GM23248 (cell line): ENCODE measurements at regions not wholly inside any gene's neighbourhood (a gene's known extent, or its start where the extent isn't known, plus 50 kb on each side); places are given as distances from the start of the nearest gene placed in this dataset.
"Not testable (repeated sequence)": the region's sequence is repeated elsewhere in the genome, so short reads cannot be mapped to it uniquely, and the experiment has no call there.

Experiments
- DNase-seq: peaks from one replicate; pipeline ENCODE4 v3.0.0-alpha.2; 2015
- H2AFZ ChIP-seq: fragments of 200-600 bp; sonication (generic); 2 replicates; pipeline ENCODE4 v1.6.1; 2016; ENCODE audit warnings: antibody characterized with exemption
- H3F3A ChIP-seq: fragments of 200-600 bp; sonication (generic); 2 replicates; pipeline ENCODE4 v1.6.1; 2016; ENCODE audit warnings: mild to moderate bottlenecking, antibody characterized with exemption, mixed run types; ENCODE audit not compliant: insufficient read depth
- H3K27ac ChIP-seq: fragments of 200-600 bp; sonication (generic); 2 replicates; pipeline ENCODE4 v1.5.1; 2016; ENCODE audit warnings: mild to moderate bottlenecking
- H3K27me3 ChIP-seq: fragments of 200-600 bp; sonication (generic); replicated peaks from 2 replicates; pipeline ENCODE4 v1.6.1; 2016; ENCODE audit warnings: mild to moderate bottlenecking; ENCODE audit not compliant: insufficient read depth
- H3K36me3 ChIP-seq: fragments of 200-600 bp; sonication (generic); 2 replicates; pipeline ENCODE4 v1.6.1; 2016; ENCODE audit warnings: low read depth, mild to moderate bottlenecking
- H3K4me1 ChIP-seq: fragments of 200-600 bp; sonication (generic); 2 replicates; pipeline ENCODE4 v1.6.1; 2016; ENCODE audit warnings: mild to moderate bottlenecking; ENCODE audit not compliant: insufficient read depth
- H3K4me2 ChIP-seq: fragments of 200-600 bp; sonication (generic); one replicate; pipeline ENCODE4 v1.6.1; 2016; ENCODE audit warnings: mild to moderate bottlenecking; ENCODE audit not compliant: unreplicated experiment
- H3K4me3 ChIP-seq: fragments of 200-600 bp; sonication (generic); 2 replicates; pipeline ENCODE4 v1.5.1; 2016; ENCODE audit warnings: mild to moderate bottlenecking
- H3K79me2 ChIP-seq: fragments of 200-600 bp; sonication (generic); 2 replicates; pipeline ENCODE4 v1.6.1; 2016; ENCODE audit warnings: mild to moderate bottlenecking; ENCODE audit not compliant: insufficient read depth
- H3K9ac ChIP-seq: fragments of 200-600 bp; sonication (generic); 2 replicates; pipeline ENCODE4 v1.6.1; 2016; ENCODE audit warnings: mild to moderate bottlenecking
- H3K9me2 ChIP-seq: fragments of 200-600 bp; sonication (generic); 2 replicates; pipeline ENCODE4 v1.6.1; 2016; ENCODE audit warnings: mixed run types, mild to moderate bottlenecking, moderate library complexity; ENCODE audit not compliant: insufficient read depth
- H3K9me3 ChIP-seq: fragments of 200-600 bp; sonication (generic); one replicate; pipeline ENCODE4 v1.6.1; 2017; ENCODE audit warnings: low read depth
- H4K20me1 ChIP-seq: fragments of 200-600 bp; sonication (generic); 2 replicates; pipeline ENCODE4 v1.6.0; 2016; ENCODE audit not compliant: insufficient read depth
- EZH2 ChIP-seq: fragments of 200-600 bp; sonication (generic); IDR thresholded peaks from 2 replicates; pipeline ENCODE4 v1.6.1; 2018; ENCODE audit warnings: antibody characterized with exemption, mild to moderate bottlenecking; ENCODE audit not compliant: insufficient read depth, poor library complexity, severe bottlenecking
- EZH2phosphoT487 ChIP-seq: fragments of 200-600 bp; sonication (generic); IDR thresholded peaks from 2 replicates; pipeline ENCODE4 v1.6.1; 2018; ENCODE audit warnings: antibody characterized with exemption, moderate library complexity, mild to moderate bottlenecking, low read depth; ENCODE audit not compliant: insufficient read depth
- WGBS, 2 experiments: methylation state at CpG; one replicate each; pipeline ENCODE4 v1.1.6; 2015 to 2017; ENCODE audit warnings: low lambda C conversion rate in 2 of 2, low coverage in 1 of 2; ENCODE audit errors: missing lambda C conversion rate in 2 of 2; 5-methylcytosine and 5-hydroxymethylcytosine counted together
- in situ Hi-C: fragments of 300-500 bp; cut with MboI; formaldehyde crosslinking; loops from 2 replicates; pipeline ENCODE4 v1.15.0; 2020

DNA sequence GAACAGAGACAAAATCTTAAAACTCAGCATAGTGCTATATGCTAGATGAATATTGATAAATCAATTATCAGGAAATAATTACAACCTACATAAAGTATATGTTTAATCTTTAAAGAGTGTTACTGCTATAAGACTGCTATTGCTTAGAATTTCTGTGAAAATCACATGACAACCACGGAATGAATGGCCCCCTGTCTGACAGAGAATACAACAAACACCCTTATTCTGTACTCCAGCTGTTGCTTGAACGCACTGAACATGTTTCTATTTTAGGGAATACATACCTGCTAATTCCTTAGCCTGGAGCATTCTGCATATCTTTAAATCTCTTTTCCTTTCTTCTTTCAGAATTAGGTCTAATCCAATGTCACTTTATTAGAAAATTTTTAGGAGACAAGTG, 452.4 kb upstream of the PHF14 start:
- Histone ChIP-seq H3K4me3 (no peak overlapping the region), H4K20me1 (no peaks in the 10 kb centered on the region), H2AFZ (no peak overlapping the region), H3F3A (no peaks in the 10 kb centered on the region), H3K4me1 (no peaks in the 10 kb centered on the region), H3K9me3 (no peaks in the 10 kb centered on the region), H3K9ac (no peak overlapping the region), H3K27ac (no peak overlapping the region), H3K36me3 (no peaks in the 10 kb centered on the region), H3K9me2 (no peaks in the 10 kb centered on the region), H3K27me3 (no peaks in the 10 kb centered on the region), H3K79me2 (no peaks in the 10 kb centered on the region), H3K4me2 (no peak overlapping the region)
- no peak for DNase-seq
- 2 to 5% methylated on average over 2 of the region's 2 CpGs for WGBS, 2 experiments
- TF ChIP-seq EZH2phosphoT487 (no peak), EZH2 (no peak)
- in situ Hi-C loops = no loop called here

DNA sequence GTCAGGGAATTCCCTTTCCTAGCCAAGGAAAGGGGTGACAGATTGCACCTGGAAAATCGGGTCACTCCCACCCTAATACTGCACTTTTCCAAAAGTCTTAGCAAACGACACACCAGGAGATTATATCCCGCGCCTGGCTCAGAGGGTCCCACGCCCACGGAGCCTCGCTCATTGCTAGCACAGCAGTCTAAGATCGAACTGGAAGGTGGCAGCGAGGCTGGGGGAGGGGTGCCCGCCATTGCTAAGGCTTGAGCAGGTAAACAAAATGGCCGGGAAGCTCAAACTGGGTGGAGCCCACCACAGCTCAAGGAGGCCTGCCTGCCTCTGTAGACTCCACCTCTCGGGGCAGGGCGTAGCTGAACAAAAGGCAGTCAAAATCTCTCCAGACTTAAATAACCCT, 440.2 kb upstream of the PHF14 start:
- H3K4me3 ChIP-seq, in situ Hi-C loops, H4K20me1 ChIP-seq, H3K36me3 ChIP-seq, H3K27me3 ChIP-seq, DNase-seq, H3K4me2 ChIP-seq, H3K9me2 ChIP-seq, H3K9me3 ChIP-seq, H3F3A ChIP-seq, H3K27ac ChIP-seq, H2AFZ ChIP-seq, H3K9ac ChIP-seq, H3K4me1 ChIP-seq, H3K79me2 ChIP-seq: not testable (repeated sequence)
- 17 to 22% methylated on average over 13 of the region's 13 CpGs for WGBS, 2 experiments

DNA sequence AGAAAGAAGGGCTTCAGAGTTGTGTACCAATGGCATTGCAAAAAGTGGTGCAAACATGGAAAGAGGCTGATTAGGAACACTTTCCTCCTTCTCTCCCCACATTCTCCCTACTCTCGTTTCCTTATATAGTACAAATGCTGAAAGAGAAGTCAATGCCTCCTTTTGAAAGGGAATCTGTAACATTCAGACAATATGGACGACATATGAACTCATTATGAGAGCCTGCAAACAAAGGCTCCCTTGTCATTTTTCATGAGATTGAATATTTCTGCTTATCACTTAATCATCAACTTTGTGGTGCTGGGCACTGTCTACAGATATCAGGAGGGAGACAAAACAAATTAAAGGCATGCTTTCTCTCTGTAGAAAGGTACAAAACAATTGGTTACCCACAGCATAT, 437.1 kb upstream of the PHF14 start:
- WGBS, 2 experiments = 0% methylated on average over 2 of the region's 2 CpGs
- in situ Hi-C loops = no loop called here
- H3K27me3 ChIP-seq = no peaks in the 10 kb centered on the region
- H3K79me2 ChIP-seq = no peaks in the 10 kb centered on the region
- no peaks in the 10 kb centered on the region for H3K9me3 ChIP-seq
- H3K27ac ChIP-seq = no peak overlapping the region
- no peaks in the 10 kb centered on the region for H3K9me2 ChIP-seq
- no peak overlapping the region for H3K9ac ChIP-seq
- no peaks in the 10 kb centered on the region for H3K36me3 ChIP-seq
- H2AFZ ChIP-seq = no peak overlapping the region
- no peaks in the 10 kb centered on the region for H3K4me1 ChIP-seq
- H3F3A ChIP-seq = no peaks in the 10 kb centered on the region
- no peak for DNase-seq
- no peaks in the 10 kb centered on the region for H4K20me1 ChIP-seq
- no peak for TF ChIP-seq EZH2phosphoT487
- no peak for TF ChIP-seq EZH2
- H3K4me2 ChIP-seq = no peak overlapping the region
- H3K4me3 ChIP-seq = no peak overlapping the region

DNA sequence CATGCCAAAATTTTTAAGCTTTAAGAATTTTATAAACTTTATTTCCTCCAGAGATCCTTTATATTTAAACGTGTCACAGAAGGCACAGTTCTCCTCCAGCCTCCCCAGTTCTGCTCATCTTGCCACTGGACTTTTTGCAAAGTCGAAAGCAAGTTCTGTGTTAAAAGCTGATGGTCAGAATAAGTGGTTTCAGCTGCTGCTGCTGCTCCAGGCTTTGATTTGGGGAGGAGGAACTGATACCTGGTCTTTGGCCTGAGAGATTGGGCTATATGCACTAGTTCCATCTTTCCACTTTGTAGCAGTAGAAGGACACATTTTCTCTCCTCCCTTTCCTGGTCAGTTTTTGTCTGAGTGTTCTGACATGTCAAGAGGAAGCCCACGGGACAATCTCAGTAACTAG, 435.9 kb upstream of the PHF14 start:
- Histone ChIP-seq H3K4me2 (no peak overlapping the region), H3K9me2 (no peaks in the 10 kb centered on the region), H2AFZ (no peak overlapping the region), H3K79me2 (no peaks in the 10 kb centered on the region), H3K27me3 (no peaks in the 10 kb centered on the region), H3K36me3 (no peaks in the 10 kb centered on the region), H3K4me3 (no peak overlapping the region), H3K27ac (no peak overlapping the region), H3K9ac (no peak overlapping the region), H3K9me3 (no peaks in the 10 kb centered on the region), H3K4me1 (no peaks in the 10 kb centered on the region), H4K20me1 (no peaks in the 10 kb centered on the region), H3F3A (no peaks in the 10 kb centered on the region)
- DNase-seq = no peak
- WGBS, 2 experiments = 1 to 2% methylated on average over 3 of the region's 3 CpGs
- in situ Hi-C loops = no loop called here
- no peak for TF ChIP-seq EZH2
- no peak for TF ChIP-seq EZH2phosphoT487

DNA sequence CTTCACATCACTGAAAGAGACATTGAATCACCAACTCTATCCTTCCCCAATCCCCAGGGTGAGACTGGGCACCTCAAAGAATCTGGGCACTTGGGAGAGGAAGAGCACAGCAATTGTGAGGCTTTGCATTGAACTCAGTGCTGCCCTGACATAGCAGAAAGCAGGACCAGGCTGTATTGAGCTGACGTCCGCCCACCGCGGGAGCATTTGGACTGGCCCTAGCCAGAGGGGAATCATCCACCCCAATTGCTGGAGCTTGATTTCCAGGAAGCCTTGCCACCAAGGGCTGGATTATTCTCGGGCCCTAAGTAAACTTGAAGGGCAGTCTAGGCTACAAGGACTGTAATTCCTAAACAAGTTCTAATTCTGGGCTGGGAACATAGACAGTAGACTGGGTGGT, 416.3 kb upstream of the PHF14 start:
- Histone ChIP-seq H4K20me1 (no peaks in the 10 kb centered on the region), H3F3A (no peaks in the 10 kb centered on the region), H3K36me3 (no peaks in the 10 kb centered on the region), H3K9ac (no peak overlapping the region), H3K27me3 (no peaks in the 10 kb centered on the region), H3K4me2 (no peak overlapping the region), H3K4me3 (no peak overlapping the region), H3K79me2 (no peaks in the 10 kb centered on the region), H3K4me1 (no peaks in the 10 kb centered on the region), H3K9me3 (no peaks in the 10 kb centered on the region), H2AFZ (no peak overlapping the region), H3K27ac (no peak overlapping the region), H3K9me2 (no peaks in the 10 kb centered on the region)
- TF ChIP-seq EZH2 (no peak), EZH2phosphoT487 (no peak)
- WGBS, 2 experiments = 62 to 74% methylated on average over 5 of the region's 5 CpGs
- no peak for DNase-seq
- in situ Hi-C loops = no loop called here
